Lower leg skin (tissue), 4 donors: ENCODE measurements at regions not wholly inside any gene's neighbourhood (a gene's known extent, or its start where the extent isn't known, plus 50 kb on each side); places are given as distances from the start of the nearest gene placed in this dataset.

Source experiments
- DNase-seq, 2 donors: peaks; one replicate each; pipeline ENCODE4 v3.0.0-alpha.2; 2019; ENCODE audit warnings: low spot score in 2 of 2
- H3K4me3 ChIP-seq: fragments of 200-600 bp; sonication (generic); 2 replicates; pipeline ENCODE4 v1.5.1; 2017; ENCODE audit warnings: mild to moderate bottlenecking, low read depth; ENCODE audit not compliant: poor library complexity, severe bottlenecking
- POLR2A ChIP-seq, 2 donors: fragments of 450-650 bp; IDR thresholded peaks; one replicate each; pipeline ENCODE4 v1.6.1; 2016 to 2017; ENCODE audit warnings: antibody characterized with exemption in 2 of 2, mild to moderate bottlenecking in 1 of 2, moderate library complexity in 1 of 2
- WGBS, 2 donors: methylation state at CpG; one replicate each; pipeline ENCODE4 v1.1.5; 2018; 5-methylcytosine and 5-hydroxymethylcytosine counted together
- intact Hi-C: fragments of 100-400 bp; cut with DNase I; formaldehyde crosslinking; loops from one replicate; pipeline ENCODE4 v1.15.0; 2023; ENCODE audit warnings: low total_unique reads
- TF ChIP-seq, protein P1 (sequence below), 3 donors: fragments of 450-650 bp; IDR thresholded peaks; one replicate each; pipeline ENCODE4 v1.5.1; 2016; ENCODE audit warnings: antibody characterized with exemption in 3 of 3, mild to moderate bottlenecking in 3 of 3, moderate library complexity in 2 of 3

DNA sequence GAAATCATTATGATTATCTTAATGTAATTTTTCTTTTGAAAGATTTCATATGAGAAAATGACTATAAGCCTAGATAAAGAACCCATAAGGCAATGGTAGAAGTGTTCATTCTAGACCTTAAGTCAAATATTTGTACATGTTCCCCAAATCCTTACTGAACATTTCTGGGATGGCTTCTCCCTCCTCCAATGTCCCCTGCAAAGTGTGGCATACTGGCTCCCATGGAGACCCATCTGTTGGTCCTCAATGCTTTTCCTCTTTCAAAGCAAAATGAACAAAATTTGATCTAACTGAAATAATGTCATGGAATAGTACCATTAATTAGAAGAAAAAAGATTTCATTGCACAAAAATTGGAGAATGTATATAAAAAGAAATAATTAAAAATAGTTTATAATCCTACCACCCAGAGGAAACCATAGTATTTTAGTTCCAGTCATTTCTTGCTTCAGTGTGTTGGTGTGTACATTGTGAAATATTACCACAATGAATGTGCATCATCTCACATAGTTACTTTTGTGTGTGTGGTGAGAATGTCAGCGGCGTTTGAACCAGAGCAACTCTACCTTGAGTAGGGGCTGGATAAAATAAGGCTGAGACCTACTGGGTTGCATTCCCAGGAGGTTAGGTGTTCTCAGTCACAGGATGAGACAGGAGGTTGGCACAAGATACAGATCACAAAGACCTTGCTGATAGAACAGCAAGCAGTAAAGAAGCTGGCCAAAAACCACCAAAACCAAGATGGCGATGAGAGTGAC is 181.3 kb downstream of the UXS1 start:
- no peak for TF ChIP-seq POLR2A (IDR thresholded peaks at IDR 0.05)
- TF ChIP-seq, protein P1, sequence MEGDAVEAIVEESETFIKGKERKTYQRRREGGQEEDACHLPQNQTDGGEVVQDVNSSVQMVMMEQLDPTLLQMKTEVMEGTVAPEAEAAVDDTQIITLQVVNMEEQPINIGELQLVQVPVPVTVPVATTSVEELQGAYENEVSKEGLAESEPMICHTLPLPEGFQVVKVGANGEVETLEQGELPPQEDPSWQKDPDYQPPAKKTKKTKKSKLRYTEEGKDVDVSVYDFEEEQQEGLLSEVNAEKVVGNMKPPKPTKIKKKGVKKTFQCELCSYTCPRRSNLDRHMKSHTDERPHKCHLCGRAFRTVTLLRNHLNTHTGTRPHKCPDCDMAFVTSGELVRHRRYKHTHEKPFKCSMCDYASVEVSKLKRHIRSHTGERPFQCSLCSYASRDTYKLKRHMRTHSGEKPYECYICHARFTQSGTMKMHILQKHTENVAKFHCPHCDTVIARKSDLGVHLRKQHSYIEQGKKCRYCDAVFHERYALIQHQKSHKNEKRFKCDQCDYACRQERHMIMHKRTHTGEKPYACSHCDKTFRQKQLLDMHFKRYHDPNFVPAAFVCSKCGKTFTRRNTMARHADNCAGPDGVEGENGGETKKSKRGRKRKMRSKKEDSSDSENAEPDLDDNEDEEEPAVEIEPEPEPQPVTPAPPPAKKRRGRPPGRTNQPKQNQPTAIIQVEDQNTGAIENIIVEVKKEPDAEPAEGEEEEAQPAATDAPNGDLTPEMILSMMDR (IDR thresholded peaks at IDR 0.05) = no peak
- no peak for DNase-seq
- H3K4me3 ChIP-seq = no peak overlapping the region
- intact Hi-C loops = no loop called here
- 72 to 93% methylated on average over 3 of the region's 3 CpGs for WGBS, 2 donors

- H3K4me3 ChIP-seq = no peak overlapping the region
- TF ChIP-seq, protein P1 (IDR thresholded peaks at IDR 0.05) = no peak
- TF ChIP-seq POLR2A (IDR thresholded peaks at IDR 0.05) = no peak
- DNase-seq = no peak
- WGBS, 2 donors = 59 to 68% methylated on average over 4 of the region's 4 CpGs
- intact Hi-C loops = no loop called here
Measured at GRCh38 chr2:106012001-106012590, 182.0 kb downstream of the UXS1 start.

GRCh38 chr2:106011380-106011779 is 182.7 kb downstream of the UXS1 start:
- TF ChIP-seq POLR2A (IDR thresholded peaks at IDR 0.05) = no peak
- TF ChIP-seq, protein P1 (IDR thresholded peaks at IDR 0.05) = no peak
- H3K4me3 ChIP-seq = no peak overlapping the region
- intact Hi-C loops = no loop called here
- 66 to 83% methylated on average over 2 of the region's 2 CpGs for WGBS, 2 donors
- no peak for DNase-seq

DNA sequence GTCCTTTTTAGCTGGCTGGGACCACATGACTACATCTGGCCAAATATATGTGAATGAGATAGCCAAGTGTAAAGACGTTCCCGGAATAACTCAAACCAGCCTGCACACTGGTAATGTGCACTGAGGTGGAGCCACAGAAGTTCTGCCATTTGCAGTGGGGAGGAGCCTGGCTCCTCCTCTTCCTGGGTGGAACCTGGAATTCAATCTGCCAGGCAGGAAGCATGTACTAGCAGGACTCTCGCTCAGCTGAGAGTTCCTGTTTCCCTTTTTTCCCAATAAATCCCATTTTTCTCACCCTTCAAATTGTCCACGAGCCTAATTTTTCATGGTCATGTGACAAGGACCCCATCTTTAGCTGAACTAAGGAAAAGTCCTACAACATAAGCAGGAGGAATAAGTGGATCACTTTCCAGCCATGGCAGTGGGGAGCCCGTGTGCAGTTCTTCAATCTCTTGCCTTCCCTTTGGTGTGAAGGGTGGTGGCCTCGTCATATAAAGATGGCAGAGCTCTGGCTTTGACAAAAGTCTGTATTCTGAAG is 183.2 kb downstream of the UXS1 start:
- H3K4me3 ChIP-seq = no peak overlapping the region
- no peak for DNase-seq
- 69 to 79% methylated on average over 6 of the region's 6 CpGs for WGBS, 2 donors
- intact Hi-C loops = no loop called here
- TF ChIP-seq, protein P1 (IDR thresholded peaks at IDR 0.05) = no peak
- no peak for TF ChIP-seq POLR2A (IDR thresholded peaks at IDR 0.05)

GRCh38 chr2:106009096-106009495 is 185.0 kb downstream of the UXS1 start:
- 81 to 91% methylated on average over 1 of the region's 1 CpG for WGBS, 2 donors
- TF ChIP-seq, protein P1 (IDR thresholded peaks at IDR 0.05) = no peak
- TF ChIP-seq POLR2A (IDR thresholded peaks at IDR 0.05) = no peak
- no peak overlapping the region for H3K4me3 ChIP-seq
- no peak for DNase-seq
- intact Hi-C loops = no loop called here
